AG04450 (cell line): ENCODE measurements at regions not wholly inside any gene's neighbourhood (a gene's known extent, or its start where the extent isn't known, plus 50 kb on each side); places are given as distances from the start of the nearest gene placed in this dataset.

Source experiments
- CTCF ChIA-PET: fragments of 300-600, 350-600 bp; formaldehyde crosslinking; extraction: SDS; loops from one replicate; lab custom pipeline; 2022; ENCODE audit warnings: antibody characterized with exemption, inconsistent platforms; lab: Charles Lee
- POLR2A ChIA-PET: fragments of 350-600 bp; formaldehyde crosslinking; extraction: SDS; loops from one replicate; lab custom pipeline; 2021; ENCODE audit warnings: antibody characterized with exemption, inconsistent platforms; lab: Yijun Ruan, JAX
- DNase-seq: peaks from one replicate; pipeline ENCODE4 v3.0.0-alpha.2; 2011; ENCODE audit warnings: low read depth, low spot score
- H3K27ac ChIP-seq: one replicate; pipeline ENCODE4 v1.5.1; 2012; ENCODE audit warnings: low read depth, low read length, control low read depth
- H3K27me3 ChIP-seq: one replicate; pipeline ENCODE4 v1.6.0; 2012; ENCODE audit warnings: low read length; ENCODE audit not compliant: control insufficient read depth, insufficient read depth
- H3K4me3 ChIP-seq: 2 replicates; pipeline ENCODE4 v1.5.1; 2011; ENCODE audit warnings: mild to moderate bottlenecking, low read depth, low read length, control low read depth
- H3K9me3 ChIP-seq: 2 replicates; pipeline ENCODE4 v1.5.1; 2012; ENCODE audit warnings: low read length; ENCODE audit not compliant: control insufficient read depth, insufficient read depth
- TF ChIP-seq, protein P1 (sequence below): IDR thresholded peaks from 2 replicates; pipeline ENCODE4 v1.5.1; 2011; ENCODE audit warnings: low read depth, low read length, control low read depth, inconsistent platforms

DNA sequence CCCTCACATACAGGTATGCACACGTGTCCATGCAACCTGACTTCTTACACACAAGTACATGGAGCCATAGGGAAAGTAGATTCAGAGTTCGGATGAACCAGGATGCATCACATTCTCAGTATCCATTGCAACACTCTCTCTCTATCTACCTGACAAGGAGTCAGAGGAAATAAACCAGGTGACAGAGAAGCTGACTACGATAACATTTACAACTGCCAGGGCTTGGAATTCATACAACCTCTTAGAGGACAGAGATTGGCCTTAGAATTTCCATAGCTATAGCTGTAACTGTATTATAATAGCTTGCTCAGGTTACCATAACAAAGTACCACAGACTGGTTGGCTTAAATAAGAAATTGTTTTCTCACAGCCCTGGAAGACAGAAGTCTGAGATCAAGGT, 116.9 kb upstream of the PALMD start:
- TF ChIP-seq, protein P1, sequence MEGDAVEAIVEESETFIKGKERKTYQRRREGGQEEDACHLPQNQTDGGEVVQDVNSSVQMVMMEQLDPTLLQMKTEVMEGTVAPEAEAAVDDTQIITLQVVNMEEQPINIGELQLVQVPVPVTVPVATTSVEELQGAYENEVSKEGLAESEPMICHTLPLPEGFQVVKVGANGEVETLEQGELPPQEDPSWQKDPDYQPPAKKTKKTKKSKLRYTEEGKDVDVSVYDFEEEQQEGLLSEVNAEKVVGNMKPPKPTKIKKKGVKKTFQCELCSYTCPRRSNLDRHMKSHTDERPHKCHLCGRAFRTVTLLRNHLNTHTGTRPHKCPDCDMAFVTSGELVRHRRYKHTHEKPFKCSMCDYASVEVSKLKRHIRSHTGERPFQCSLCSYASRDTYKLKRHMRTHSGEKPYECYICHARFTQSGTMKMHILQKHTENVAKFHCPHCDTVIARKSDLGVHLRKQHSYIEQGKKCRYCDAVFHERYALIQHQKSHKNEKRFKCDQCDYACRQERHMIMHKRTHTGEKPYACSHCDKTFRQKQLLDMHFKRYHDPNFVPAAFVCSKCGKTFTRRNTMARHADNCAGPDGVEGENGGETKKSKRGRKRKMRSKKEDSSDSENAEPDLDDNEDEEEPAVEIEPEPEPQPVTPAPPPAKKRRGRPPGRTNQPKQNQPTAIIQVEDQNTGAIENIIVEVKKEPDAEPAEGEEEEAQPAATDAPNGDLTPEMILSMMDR, result no peak
- POLR2A ChIA-PET, result no interaction called here

DNA sequence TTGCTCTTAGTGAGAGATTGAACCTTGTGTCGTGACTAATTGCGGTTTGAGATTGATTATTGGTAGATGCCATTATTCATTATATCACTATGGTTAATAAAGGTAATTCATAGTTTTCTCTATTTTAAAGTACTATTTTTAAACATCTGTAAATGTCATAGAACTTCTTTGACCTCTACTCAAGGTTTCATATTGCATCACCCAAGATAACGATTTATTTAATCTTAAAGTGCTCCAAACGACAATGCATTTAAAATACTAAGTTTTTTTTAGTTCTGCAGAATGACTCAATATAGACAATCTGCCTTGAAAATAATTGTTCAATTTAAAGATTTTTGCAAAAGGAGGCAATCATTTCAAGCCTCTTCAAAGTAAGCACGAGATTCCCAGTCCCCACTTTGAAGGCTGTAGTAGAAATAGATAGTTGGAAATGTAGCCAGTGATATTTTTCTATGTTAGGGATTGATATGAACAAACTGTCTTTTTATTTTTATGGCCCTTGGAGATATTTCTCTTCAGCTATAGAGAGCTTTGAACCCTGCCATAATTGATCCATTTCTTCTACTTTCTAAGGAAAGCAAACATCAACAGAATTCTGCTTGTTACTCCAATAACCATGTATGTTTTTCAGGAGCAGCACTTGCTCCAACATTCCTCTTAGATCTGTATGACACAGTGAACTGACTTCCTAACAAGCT, 114.2 kb upstream of the PALMD start:
- Histone ChIP-seq H3K27me3 (no peaks in the 10 kb centered on the region), H3K27ac (no peak overlapping the region), H3K9me3 (no peaks in the 10 kb centered on the region), H3K4me3 (no peak overlapping the region)
- CTCF ChIA-PET, result interaction anchor here (1.2 to 1.7 kb wide), 2 partner anchors 153 to 154 kb away, joined by 3 to 5 read pairs; no protein-coding TSS in a partner anchor
- POLR2A ChIA-PET, result no interaction called here
- no peak for DNase-seq
- TF ChIP-seq, protein P1, result no peak

More for the DNA sequence above, 116.9 kb upstream of the PALMD start:
- H3K9me3 ChIP-seq, result no peaks in the 10 kb centered on the region
- CTCF ChIA-PET, result interaction anchor here (1.6 kb wide), 1 partner anchor 178 kb away, joined by 5 read pairs; no protein-coding TSS in a partner anchor
- H3K4me3 ChIP-seq, result no peak overlapping the region
- no peak for DNase-seq
- H3K27me3 ChIP-seq, result no peaks in the 10 kb centered on the region
- no peak overlapping the region for H3K27ac ChIP-seq

DNA sequence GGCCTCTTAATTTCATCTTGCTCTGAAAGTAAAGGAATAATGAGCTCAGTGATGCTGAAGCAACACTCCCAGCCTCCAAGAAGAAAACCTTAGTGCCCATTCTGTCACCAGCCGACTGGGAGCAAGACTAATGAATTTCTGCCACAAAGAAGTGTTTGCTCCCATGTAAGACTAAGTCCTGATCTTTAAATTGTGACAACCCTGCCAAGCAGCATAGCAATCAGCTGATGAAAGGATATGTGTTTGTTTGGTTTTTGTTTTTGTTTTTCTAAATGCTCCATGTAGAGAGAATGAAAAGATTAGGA, 113.7 kb upstream of the PALMD start:
- DNase-seq, result no peak
- no peaks in the 10 kb centered on the region for H3K9me3 ChIP-seq
- H3K27me3 ChIP-seq, result no peaks in the 10 kb centered on the region
- TF ChIP-seq, protein P1, result no peak
- no peak overlapping the region for H3K4me3 ChIP-seq
- ChIA-PET CTCF (interaction anchor here (1.2 kb wide), 1 partner anchor 152 kb away, joined by 3 read pairs; no protein-coding TSS in a partner anchor), POLR2A (no interaction called here)
- H3K27ac ChIP-seq, result no peak overlapping the region

DNA sequence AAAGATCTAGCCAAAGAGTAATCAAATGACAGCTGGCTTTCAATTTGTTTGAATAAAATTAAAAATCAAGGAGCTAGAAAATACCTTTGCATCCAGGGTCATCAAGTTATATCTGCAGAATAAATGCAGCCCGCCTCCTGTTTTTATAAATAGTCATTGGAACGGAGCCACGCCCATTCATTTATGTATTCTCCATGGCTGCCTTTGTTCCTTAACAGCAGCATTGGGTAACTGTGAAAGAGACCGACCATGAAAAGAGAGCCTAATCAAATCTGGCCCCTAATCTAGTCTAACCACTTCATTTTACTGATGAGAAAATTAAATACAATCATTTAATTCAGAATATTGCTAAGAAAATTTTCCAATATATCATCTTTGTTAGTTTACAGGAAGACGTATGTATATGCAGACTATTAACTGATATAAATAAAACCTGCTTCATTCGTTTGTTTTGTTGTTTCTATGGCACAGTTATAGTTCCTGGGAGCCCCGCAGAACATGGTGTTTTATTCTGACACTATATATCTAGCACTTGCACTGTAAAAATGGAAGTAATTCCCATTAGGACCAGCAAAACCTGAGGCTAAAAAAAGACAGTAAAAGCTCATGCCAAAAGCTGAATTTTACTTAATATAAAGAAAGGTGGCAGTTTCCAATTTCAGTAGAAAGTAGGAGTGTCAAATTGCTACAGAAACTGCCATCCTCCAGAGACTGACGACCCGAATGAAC, 111.8 kb upstream of the PALMD start:
- TF ChIP-seq, protein P1, result no peak
- H3K27ac ChIP-seq, result no peak overlapping the region
- CTCF ChIA-PET, result interaction anchor here (0.9 kb wide), 1 partner anchor 9 kb away, joined by 4 read pairs; no protein-coding TSS in a partner anchor
- H3K9me3 ChIP-seq, result no peaks in the 10 kb centered on the region
- H3K4me3 ChIP-seq, result no peak overlapping the region
- no peak for DNase-seq
- POLR2A ChIA-PET, result no interaction called here
- no peaks in the 10 kb centered on the region for H3K27me3 ChIP-seq

DNA sequence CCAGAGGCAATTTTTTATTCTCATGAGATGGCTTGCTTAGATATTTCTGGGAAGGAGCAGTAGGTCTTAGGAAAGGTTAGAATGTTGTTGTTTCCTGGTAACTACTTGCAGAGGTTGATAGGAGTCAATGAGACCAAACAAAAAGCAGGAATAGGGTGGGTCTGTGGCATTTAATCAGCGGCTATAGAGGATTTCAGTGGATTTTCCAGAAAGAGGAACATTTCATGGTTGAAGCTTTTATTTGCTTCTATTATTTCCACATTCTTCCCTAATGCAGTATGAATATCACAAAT, 111.3 kb upstream of the PALMD start:
- ChIA-PET CTCF (interaction anchor here (0.9 kb wide), 1 partner anchor 9 kb away, joined by 4 read pairs; no protein-coding TSS in a partner anchor), POLR2A (no interaction called here)
- no peaks in the 10 kb centered on the region for H3K9me3 ChIP-seq
- H3K27me3 ChIP-seq, result no peaks in the 10 kb centered on the region
- H3K27ac ChIP-seq, result no peak overlapping the region
- no peak for DNase-seq
- TF ChIP-seq, protein P1, result no peak
- H3K4me3 ChIP-seq, result no peak overlapping the region
